DOHH2 (cell line): ENCODE measurements at regions not wholly inside any gene's neighbourhood (a gene's known extent, or its start where the extent isn't known, plus 50 kb on each side); places are given as distances from the start of the nearest gene placed in this dataset.

Experiments used
- H3F3A ChIP-seq: fragments of 200-600 bp; sonication (generic), shearing (Covaris generic); 2 replicates; pipeline ENCODE4 v1.6.0; 2016; ENCODE audit warnings: antibody characterized with exemption, mild to moderate bottlenecking; ENCODE audit not compliant: control insufficient read depth, insufficient read depth
- H3K27ac ChIP-seq: fragments of 200-600 bp; sonication (generic); 2 replicates; pipeline ENCODE4 v1.5.1; 2014; ENCODE audit warnings: low read depth, mild to moderate bottlenecking, low read length, moderate library complexity
- H3K27me3 ChIP-seq: fragments of 200-600 bp; sonication (generic); 2 replicates; pipeline ENCODE4 v1.6.1; 2014; ENCODE audit warnings: mild to moderate bottlenecking, low read length, mixed read lengths; ENCODE audit not compliant: control insufficient read depth
- H3K36me3 ChIP-seq: fragments of 200-600 bp; sonication (generic); 2 replicates; pipeline ENCODE4 v1.6.1; 2014; ENCODE audit warnings: mild to moderate bottlenecking, low read length, moderate library complexity, mixed read lengths; ENCODE audit not compliant: control insufficient read depth
- H3K4me1 ChIP-seq: fragments of 200-600 bp; sonication (generic); 2 replicates; pipeline ENCODE4 v1.6.1; 2014; ENCODE audit warnings: mild to moderate bottlenecking, low read length, mixed read lengths; ENCODE audit not compliant: control insufficient read depth
- H3K4me2 ChIP-seq: fragments of 200-600 bp; sonication (generic); 2 replicates; pipeline ENCODE4 v1.6.0; 2014; ENCODE audit warnings: mild to moderate bottlenecking, low read length, moderate library complexity
- H3K4me3 ChIP-seq: fragments of 200-600 bp; sonication (generic); 2 replicates; pipeline ENCODE4 v1.5.1; 2014; ENCODE audit warnings: mild to moderate bottlenecking, low read length, mixed read lengths
- H3K79me2 ChIP-seq: fragments of 200-600 bp; sonication (generic); 2 replicates; pipeline ENCODE4 v1.6.1; 2014; ENCODE audit warnings: mild to moderate bottlenecking, low read length, mixed read lengths; ENCODE audit not compliant: control insufficient read depth
- H3K9me2 ChIP-seq: fragments of 200-600 bp; sonication (generic); replicated peaks from 2 replicates; pipeline ENCODE4 v1.6.1; 2014; ENCODE audit warnings: mild to moderate bottlenecking, low read length, mixed read lengths; ENCODE audit not compliant: control insufficient read depth
- H3K9me3 ChIP-seq: fragments of 200-600 bp; sonication (generic); 2 replicates; pipeline ENCODE4 v1.6.1; 2014; ENCODE audit warnings: antibody characterized with exemption, low read length, mixed read lengths; ENCODE audit not compliant: control insufficient read depth, insufficient read depth
- H4K20me1 ChIP-seq: fragments of 200-600 bp; sonication (generic); 2 replicates; pipeline ENCODE4 v1.6.0; 2014; ENCODE audit warnings: low read depth, mild to moderate bottlenecking, antibody characterized with exemption, low read length, moderate library complexity; ENCODE audit not compliant: control insufficient read depth, insufficient read depth
- EZH2phosphoT487 ChIP-seq: fragments of 200-600 bp; sonication (generic); IDR thresholded peaks from 2 replicates; pipeline ENCODE4 v1.6.1; 2017; ENCODE audit warnings: borderline replicate concordance, mild to moderate bottlenecking, antibody characterized with exemption, low read length, moderate library complexity, mixed read lengths
- TF ChIP-seq, protein P1 (sequence below): fragments of 200-600 bp; sonication (generic); IDR thresholded peaks from one replicate; pipeline ENCODE4 v1.5.1; 2014; ENCODE audit warnings: antibody characterized with exemption, mild to moderate bottlenecking, low read depth, low read length; ENCODE audit not compliant: poor library complexity, severe bottlenecking

DNA sequence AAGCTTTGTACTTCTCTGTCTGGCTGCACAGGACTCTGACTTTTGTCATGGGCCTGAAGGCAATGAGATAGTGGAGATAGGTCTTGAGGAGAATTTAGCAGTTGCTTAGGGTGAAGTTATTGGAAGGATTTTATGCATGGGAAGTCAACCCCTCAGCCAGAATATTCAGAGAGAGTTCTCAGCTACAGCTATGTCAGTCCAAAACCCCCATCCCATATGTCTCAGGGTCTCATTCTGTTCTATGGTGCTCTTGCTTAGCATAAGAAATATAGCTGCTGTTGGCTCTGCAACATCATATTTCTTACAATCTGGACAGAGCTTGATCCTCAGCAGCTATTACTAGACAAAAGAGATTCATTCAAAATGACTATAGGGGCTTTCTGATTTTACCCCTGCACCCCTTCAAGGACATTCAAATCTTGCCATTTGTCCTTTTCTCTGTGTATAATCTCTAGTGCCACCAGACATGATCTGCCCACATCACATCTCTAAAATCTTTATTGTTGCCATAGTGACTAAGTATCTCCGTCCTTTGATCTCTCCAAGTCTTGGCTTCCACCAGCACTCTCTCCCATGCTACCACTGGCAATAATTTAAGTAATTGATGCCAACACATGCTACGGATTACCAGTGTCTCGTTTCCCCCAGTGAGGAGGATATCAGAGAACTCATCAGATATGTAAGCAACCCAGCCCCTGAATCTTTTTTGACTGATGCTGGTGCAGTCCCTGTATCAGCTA is 327.1 kb upstream of the ISX start:
- no peak overlapping the region for H3K4me3 ChIP-seq
- H3K4me2 ChIP-seq: no peak overlapping the region
- H3F3A ChIP-seq: no peaks in the 10 kb centered on the region
- H3K9me3 ChIP-seq: no peaks in the 10 kb centered on the region
- TF ChIP-seq, protein P1, sequence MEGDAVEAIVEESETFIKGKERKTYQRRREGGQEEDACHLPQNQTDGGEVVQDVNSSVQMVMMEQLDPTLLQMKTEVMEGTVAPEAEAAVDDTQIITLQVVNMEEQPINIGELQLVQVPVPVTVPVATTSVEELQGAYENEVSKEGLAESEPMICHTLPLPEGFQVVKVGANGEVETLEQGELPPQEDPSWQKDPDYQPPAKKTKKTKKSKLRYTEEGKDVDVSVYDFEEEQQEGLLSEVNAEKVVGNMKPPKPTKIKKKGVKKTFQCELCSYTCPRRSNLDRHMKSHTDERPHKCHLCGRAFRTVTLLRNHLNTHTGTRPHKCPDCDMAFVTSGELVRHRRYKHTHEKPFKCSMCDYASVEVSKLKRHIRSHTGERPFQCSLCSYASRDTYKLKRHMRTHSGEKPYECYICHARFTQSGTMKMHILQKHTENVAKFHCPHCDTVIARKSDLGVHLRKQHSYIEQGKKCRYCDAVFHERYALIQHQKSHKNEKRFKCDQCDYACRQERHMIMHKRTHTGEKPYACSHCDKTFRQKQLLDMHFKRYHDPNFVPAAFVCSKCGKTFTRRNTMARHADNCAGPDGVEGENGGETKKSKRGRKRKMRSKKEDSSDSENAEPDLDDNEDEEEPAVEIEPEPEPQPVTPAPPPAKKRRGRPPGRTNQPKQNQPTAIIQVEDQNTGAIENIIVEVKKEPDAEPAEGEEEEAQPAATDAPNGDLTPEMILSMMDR: no peak
- TF ChIP-seq EZH2phosphoT487: no peak
- no peaks in the 10 kb centered on the region for H3K79me2 ChIP-seq
- no peak overlapping the region for H3K27ac ChIP-seq
- H3K27me3 ChIP-seq: no peaks in the 10 kb centered on the region
- no peaks in the 10 kb centered on the region for H3K4me1 ChIP-seq
- H3K9me2 ChIP-seq: no peaks in the 10 kb centered on the region
- H3K36me3 ChIP-seq: no peaks in the 10 kb centered on the region
- H4K20me1 ChIP-seq: no peaks in the 10 kb centered on the region

DNA sequence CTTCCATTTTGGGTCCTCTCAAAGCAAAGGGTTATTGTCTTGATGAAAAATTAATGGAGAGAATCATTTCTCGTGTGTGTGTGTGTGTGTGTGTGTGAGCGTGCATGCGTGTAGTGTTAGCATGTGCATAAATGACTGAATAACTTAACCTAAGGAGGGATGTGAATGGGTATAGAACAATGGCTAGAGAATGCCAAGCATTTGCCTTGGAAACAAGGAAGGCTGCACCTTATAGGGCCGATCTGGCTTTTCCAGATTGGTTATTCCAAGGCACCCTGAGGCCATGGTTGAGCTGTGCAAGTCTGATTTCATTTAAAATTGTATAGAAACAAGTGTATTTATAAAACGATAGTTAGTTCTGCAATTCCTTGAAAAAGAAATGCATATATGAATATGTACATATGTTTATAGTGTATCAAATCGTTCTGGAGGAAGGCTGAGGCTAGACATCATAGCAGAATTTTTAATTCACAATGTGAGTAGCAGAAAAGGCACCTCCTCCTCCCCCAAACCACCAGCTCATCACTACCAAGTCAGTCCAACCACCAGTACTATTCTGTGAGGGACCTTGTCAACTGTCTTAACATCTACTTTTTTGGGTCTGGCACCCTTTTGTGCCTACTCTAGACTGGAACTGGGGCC is 322.7 kb upstream of the ISX start:
- H3K79me2 ChIP-seq: no peaks in the 10 kb centered on the region

DNA sequence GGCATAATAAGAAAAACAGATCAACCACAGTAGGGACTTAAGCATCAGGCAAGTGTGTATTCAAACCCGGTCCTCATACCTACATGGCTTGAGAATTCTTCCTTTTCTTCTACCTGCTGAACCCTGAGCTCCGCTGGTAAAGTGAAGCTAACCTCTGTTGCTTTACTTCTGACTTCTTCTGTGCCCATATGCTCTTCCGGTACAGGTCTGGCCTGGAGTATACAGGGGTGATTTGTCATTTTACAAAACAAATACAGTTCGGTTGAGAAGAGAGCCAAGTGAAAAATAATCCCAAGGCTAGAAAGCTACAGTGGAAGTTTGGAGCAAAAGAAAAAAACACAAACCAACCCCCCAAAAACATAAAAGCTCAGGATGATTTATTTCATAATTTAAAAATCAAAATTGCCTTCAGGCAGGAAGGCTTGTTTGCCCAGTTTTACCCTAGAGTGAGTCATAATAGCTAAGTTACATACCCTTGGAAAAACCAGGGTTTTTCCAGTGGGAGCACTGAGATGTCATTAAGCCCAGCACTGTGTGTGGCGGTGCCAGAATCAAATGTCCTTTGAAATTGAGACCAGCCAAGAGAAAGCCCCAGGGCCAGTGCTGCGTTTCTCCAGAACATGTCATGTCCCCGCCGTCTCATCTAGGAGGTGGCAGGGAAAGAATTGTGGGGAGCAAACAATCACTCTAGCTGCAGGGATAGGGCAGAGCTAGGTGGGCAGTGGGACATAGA is 305.5 kb upstream of the ISX start:
- no peaks in the 10 kb centered on the region for H3K4me1 ChIP-seq
- no peaks in the 10 kb centered on the region for H3K27me3 ChIP-seq
- no peaks in the 10 kb centered on the region for H3K36me3 ChIP-seq
- H3K27ac ChIP-seq: no peak overlapping the region
- no peaks in the 10 kb centered on the region for H3F3A ChIP-seq
- H3K79me2 ChIP-seq: no peaks in the 10 kb centered on the region
- TF ChIP-seq, protein P1: no peak
- no peak for TF ChIP-seq EZH2phosphoT487
- H3K4me3 ChIP-seq: no peak overlapping the region
- H3K9me2 ChIP-seq: no peaks in the 10 kb centered on the region
- no peaks in the 10 kb centered on the region for H3K9me3 ChIP-seq
- H4K20me1 ChIP-seq: no peaks in the 10 kb centered on the region
- H3K4me2 ChIP-seq: no peak overlapping the region

More for the DNA sequence above, 322.7 kb upstream of the ISX start:
- TF ChIP-seq EZH2phosphoT487: no peak
- TF ChIP-seq, protein P1: no peak
- H3K9me3 ChIP-seq: no peaks in the 10 kb centered on the region
- H3K4me2 ChIP-seq: no peak overlapping the region
- H3K4me1 ChIP-seq: no peaks in the 10 kb centered on the region
- no peaks in the 10 kb centered on the region for H3K9me2 ChIP-seq
- H4K20me1 ChIP-seq: no peaks in the 10 kb centered on the region
- no peaks in the 10 kb centered on the region for H3F3A ChIP-seq
- no peaks in the 10 kb centered on the region for H3K36me3 ChIP-seq
- H3K4me3 ChIP-seq: no peak overlapping the region
- no peaks in the 10 kb centered on the region for H3K27me3 ChIP-seq
- no peak overlapping the region for H3K27ac ChIP-seq
